ENCODE measurements at regions not wholly inside any gene's neighbourhood (a gene's known extent, or its start where the extent isn't known, plus 50 kb on each side); places are given as distances from the start of the nearest gene placed in this dataset.

- WGBS (ENCODE audit: low lambda C conversion rate), result 68% methylated on average over 2 of the region's 2 CpGs
- in situ Hi-C loops (cut with HindIII; ENCODE audit: extremely low pct_ligation_motif_present, low pct_unique_long_range_greater_than_20kb), result no loop called here
These were observed 116.1 kb downstream of the RIN2 start for GRCh38 chr20:19874040-19874727.

More at GRCh38 chr20:19874040-19874727, 116.1 kb downstream of the RIN2 start:
- Histone ChIP-seq H3K79me2 (ENCODE audit: insufficient read depth, low read length) (no peaks in the 10 kb centered on the region), H3K27me3 (ENCODE audit: control insufficient read depth in 1 of 2, insufficient read depth in 2 of 2, low read length in 2 of 2) (no peaks in the 10 kb centered on the region), H3K9ac (ENCODE audit: insufficient read depth, low read depth, low read length) (no peak overlapping the region), H3K36me3 (replicated peaks in 1 of 2; ENCODE audit: control insufficient read depth in 1 of 2, insufficient read depth in 2 of 2, low read length in 2 of 2) (no peaks in the 10 kb centered on the region), H3K4me1 (ENCODE audit: insufficient read depth, low read length) (no peaks in the 10 kb centered on the region), H3K4me3 (replicated peaks in 1 of 3; ENCODE audit: insufficient read depth in 1 of 3, low read depth in 2 of 3, low read length in 3 of 3) (no peak overlapping the region), H2AFZ (ENCODE audit: low read length) (no peak overlapping the region), H3K4me2 (ENCODE audit: low read depth, low read length) (no peak overlapping the region), H4K20me1 (ENCODE audit: insufficient read depth, low read length) (no peaks in the 10 kb centered on the region), H3K9me3 (ENCODE audit: low read length) (peaks cover 8% of the 10 kb centered on the region; the same call in 1 of the 2 replicates), H3K27ac (ENCODE audit: extremely low read length, insufficient read depth, low read length) (no peak overlapping the region)
- intact Hi-C loops (cut with micrococcal nuclease; ENCODE audit: unreplicated experiment), result no loop called here
- POLR2A ChIA-PET, result no interaction called here
- no peak for FAIRE-seq
- no peak for ATAC-seq
- TF ChIP-seq ZHX2 (IDR thresholded peaks at IDR 0.05; ENCODE audit: low read depth) (no peak), ZHX2 (CRISPR knock-in tag; IDR thresholded peaks at IDR 0.05; ENCODE audit: borderline replicate concordance) (no peak), MIER3 (CRISPR knock-in tag; IDR thresholded peaks at IDR 0.05; ENCODE audit: borderline replicate concordance) (no peak), RARA (CRISPR knock-in tag; IDR thresholded peaks at IDR 0.05) (no peak), SP140L (CRISPR knock-in tag; IDR thresholded peaks at IDR 0.05; ENCODE audit: borderline replicate concordance) (no peak), ZNF652 (CRISPR knock-in tag; IDR thresholded peaks at IDR 0.05; ENCODE audit: borderline replicate concordance, low read depth) (no peak), BRD4 (CRISPR knock-in tag; IDR thresholded peaks at IDR 0.05) (no peak), REXO4 (CRISPR knock-in tag; IDR thresholded peaks at IDR 0.05; ENCODE audit: borderline replicate concordance) (no peak), U2AF1 (optimal IDR thresholded peaks at IDR 0.05; ENCODE audit: low read depth, low read length) (no peak), ZNF251 (CRISPR knock-in tag; IDR thresholded peaks at IDR 0.05) (no peak), ZBTB14 (CRISPR knock-in tag; IDR thresholded peaks at IDR 0.05) (no peak), TERF1 (CRISPR knock-in tag; IDR thresholded peaks at IDR 0.05) (no peak), ZNF883 (CRISPR knock-in tag; IDR thresholded peaks at IDR 0.05; ENCODE audit: not compliant biosample characterization) (no peak), CBX2 (IDR thresholded peaks at IDR 0.05; ENCODE audit: low read depth, low read length) (no peak), CBX2 (CRISPR knock-in tag; IDR thresholded peaks at IDR 0.05; ENCODE audit: low read depth) (no peak), ZSCAN9 (CRISPR knock-in tag; IDR thresholded peaks at IDR 0.05; ENCODE audit: borderline replicate concordance) (no peak)
- no peak for DNase-seq (ENCODE audit: low spot score)
- no TSS peak for BruUV-seq (replicated peaks)
- CTCF ChIA-PET (ENCODE audit: low intra/inter-chr PET ratio, low total read pairs), result no interaction called here

Data from HepG2 (cell line).